ENCODE measurements at regions not wholly inside any gene's neighbourhood (a gene's known extent, or its start where the extent isn't known, plus 50 kb on each side); places are given as distances from the start of the nearest gene placed in this dataset.

- Histone ChIP-seq H4K20me1 (ENCODE audit: control insufficient read depth, insufficient read depth) (no peaks in the 10 kb centered on the region), H3K4me3 (no peak overlapping the region), H2AFZ (ENCODE audit: control insufficient read depth, low read depth, low read length) (no peak overlapping the region), H3K27ac (ENCODE audit: control insufficient read depth, insufficient read depth) (no peak overlapping the region), H3K79me2 (ENCODE audit: control insufficient read depth, insufficient read depth, low read length) (no peaks in the 10 kb centered on the region), H3K27me3 (replicated peaks in 1 of 2; ENCODE audit: control insufficient read depth in 2 of 2, insufficient read depth in 2 of 2, low read length in 1 of 2) (no peaks in the 10 kb centered on the region), H3K9me3 (replicated peaks; ENCODE audit: control insufficient read depth, insufficient read depth, low read length) (no peaks in the 10 kb centered on the region), H3K4me2 (ENCODE audit: control insufficient read depth, insufficient read depth) (no peak overlapping the region), H3K4me1 (ENCODE audit: control insufficient read depth, insufficient read depth, low read length) (no peaks in the 10 kb centered on the region), H3K9ac (ENCODE audit: control insufficient read depth, insufficient read depth, low read length) (no peak overlapping the region), H3K36me3 (ENCODE audit: control insufficient read depth in 2 of 2, insufficient read depth in 2 of 2, low read length in 1 of 2) (no peaks in the 10 kb centered on the region)
- DNase-seq (ENCODE audit: low read depth, low spot score) (no peak), FAIRE-seq (no peak), ATAC-seq (no peak)
- ChIA-PET CTCF (interaction anchor here (0.6 to 1.0 kb wide), 3 partner anchors 42 to 1360 kb away, joined by 3 to 4 read pairs (median 3); no protein-coding TSS in a partner anchor), SMC1A (ENCODE audit: uncharacterized antibody, unreplicated experiment) (interaction anchor here (0.5 kb wide), 1 partner anchor 205 kb away, joined by 3 read pairs; no protein-coding TSS in a partner anchor), POLR2A (no interaction called here), RAD21 (ENCODE audit: unreplicated experiment) (no interaction called here)
- TF ChIP-seq TARDBP (IDR thresholded peaks at IDR 0.05; ENCODE audit: borderline replicate concordance) (no peak), TAF1 (IDR thresholded peaks at IDR 0.05; ENCODE audit: borderline replicate concordance, low read depth, low read length) (no peak), NFXL1 (IDR thresholded peaks at IDR 0.05; ENCODE audit: borderline replicate concordance) (no peak), NRF1 (conservative IDR thresholded peaks at IDR 0.05; ENCODE audit: low read depth, low read length) (no peak), MAX (IDR thresholded peaks at IDR 0.05; ENCODE audit: low read depth, low read length) (no peak), SMAD5 (IDR thresholded peaks at IDR 0.05; ENCODE audit: low read depth) (no peak), ZNF622 (IDR thresholded peaks at IDR 0.05) (no peak)
- intact Hi-C loops (cut with micrococcal nuclease; ENCODE audit: unreplicated experiment): no loop called here
- BruUV-seq (replicated peaks): no TSS peak
- in situ Hi-C loops (cut with MboI): no loop called here
These were observed 79.6 kb upstream of the SLCO6A1 start for GRCh38 chr5:102578362-102578761.

- ChIA-PET RAD21 (ENCODE audit: unreplicated experiment) (no interaction called here), SMC1A (ENCODE audit: uncharacterized antibody, unreplicated experiment) (no interaction called here), CTCF (no interaction called here), POLR2A (no interaction called here)
- Histone ChIP-seq H3K4me1 (ENCODE audit: control insufficient read depth, insufficient read depth, low read length) (no peaks in the 10 kb centered on the region), H3K79me2 (ENCODE audit: control insufficient read depth, insufficient read depth, low read length) (no peaks in the 10 kb centered on the region), H3K4me2 (ENCODE audit: control insufficient read depth, insufficient read depth) (no peak overlapping the region), H2AFZ (ENCODE audit: control insufficient read depth, low read depth, low read length) (no peak overlapping the region), H3K9me3 (replicated peaks; ENCODE audit: control insufficient read depth, insufficient read depth, low read length) (no peaks in the 10 kb centered on the region), H4K20me1 (ENCODE audit: control insufficient read depth, insufficient read depth) (no peaks in the 10 kb centered on the region), H3K4me3 (no peak overlapping the region), H3K27ac (ENCODE audit: control insufficient read depth, insufficient read depth) (no peak overlapping the region), H3K36me3 (ENCODE audit: control insufficient read depth in 2 of 2, insufficient read depth in 2 of 2, low read length in 1 of 2) (no peaks in the 10 kb centered on the region), H3K9ac (ENCODE audit: control insufficient read depth, insufficient read depth, low read length) (no peak overlapping the region), H3K27me3 (replicated peaks in 1 of 2; ENCODE audit: control insufficient read depth in 2 of 2, insufficient read depth in 2 of 2, low read length in 1 of 2) (no peaks in the 10 kb centered on the region)
- FAIRE-seq: no peak
- in situ Hi-C loops (cut with MboI): no loop called here
- WGBS (ENCODE audit: insufficient coverage, insufficient replicate concordance, low lambda C conversion rate, missing lambda C conversion rate): 0% methylated on average over 1 of the region's 1 CpG
- BruUV-seq (replicated peaks): no TSS peak
- DNase-seq (ENCODE audit: low read depth, low spot score): no peak
- intact Hi-C loops (cut with micrococcal nuclease; ENCODE audit: unreplicated experiment): no loop called here
- TF ChIP-seq ZNF274 (IDR thresholded peaks at IDR 0.05; ENCODE audit: insufficient read depth, insufficient read length) (no peak), SMARCA5 (IDR thresholded peaks at IDR 0.05) (no peak)
- ATAC-seq: no peak
These were observed 80.6 kb upstream of the SLCO6A1 start for GRCh38 chr5:102579379-102579778.

Measured in GM12878 (cell line).